LNCaP clone FGC (cell line): ENCODE measurements at regions not wholly inside any gene's neighbourhood (a gene's known extent, or its start where the extent isn't known, plus 50 kb on each side); places are given as distances from the start of the nearest gene placed in this dataset.

Experiments used
- DNase-seq: peaks from one replicate; pipeline ENCODE4 v3.0.0-alpha.2; 2011; ENCODE audit warnings: low read depth
- H3K4me3 ChIP-seq: 2 replicates; pipeline ENCODE4 v1.5.1; 2011; ENCODE audit warnings: mild to moderate bottlenecking, low read depth, low read length, control low read depth
- TF ChIP-seq, protein P1 (sequence below): IDR thresholded peaks from 2 replicates; pipeline ENCODE4 v1.5.1; 2012; ENCODE audit warnings: mild to moderate bottlenecking; ENCODE audit not compliant: control insufficient read depth, insufficient read depth; ENCODE audit errors: extremely low read depth

DNA sequence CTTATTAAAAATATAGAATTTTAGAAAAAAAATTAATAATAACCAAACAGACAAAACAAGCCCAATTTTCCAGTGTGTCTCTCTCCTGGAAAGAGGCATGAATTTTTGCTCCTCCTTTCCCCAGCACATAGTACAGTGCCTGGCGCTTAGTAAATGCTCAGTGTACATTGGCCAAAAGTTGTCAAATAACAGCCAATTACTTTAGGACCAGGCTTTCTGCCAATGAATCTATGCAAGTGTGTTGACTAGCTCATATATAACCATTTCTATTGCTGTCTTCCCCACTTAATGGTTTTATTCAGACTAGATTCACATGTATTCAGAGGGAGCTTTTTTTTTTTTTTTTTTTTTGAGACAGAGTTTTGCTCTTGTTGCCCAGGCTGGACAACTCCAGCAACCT is 120.1 kb upstream of the CD180 start:
- peak; percentile 13 for DNase-seq
- TF ChIP-seq, protein P1, sequence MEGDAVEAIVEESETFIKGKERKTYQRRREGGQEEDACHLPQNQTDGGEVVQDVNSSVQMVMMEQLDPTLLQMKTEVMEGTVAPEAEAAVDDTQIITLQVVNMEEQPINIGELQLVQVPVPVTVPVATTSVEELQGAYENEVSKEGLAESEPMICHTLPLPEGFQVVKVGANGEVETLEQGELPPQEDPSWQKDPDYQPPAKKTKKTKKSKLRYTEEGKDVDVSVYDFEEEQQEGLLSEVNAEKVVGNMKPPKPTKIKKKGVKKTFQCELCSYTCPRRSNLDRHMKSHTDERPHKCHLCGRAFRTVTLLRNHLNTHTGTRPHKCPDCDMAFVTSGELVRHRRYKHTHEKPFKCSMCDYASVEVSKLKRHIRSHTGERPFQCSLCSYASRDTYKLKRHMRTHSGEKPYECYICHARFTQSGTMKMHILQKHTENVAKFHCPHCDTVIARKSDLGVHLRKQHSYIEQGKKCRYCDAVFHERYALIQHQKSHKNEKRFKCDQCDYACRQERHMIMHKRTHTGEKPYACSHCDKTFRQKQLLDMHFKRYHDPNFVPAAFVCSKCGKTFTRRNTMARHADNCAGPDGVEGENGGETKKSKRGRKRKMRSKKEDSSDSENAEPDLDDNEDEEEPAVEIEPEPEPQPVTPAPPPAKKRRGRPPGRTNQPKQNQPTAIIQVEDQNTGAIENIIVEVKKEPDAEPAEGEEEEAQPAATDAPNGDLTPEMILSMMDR, result no peak
- H3K4me3 ChIP-seq, result no peak overlapping the region

- TF ChIP-seq, protein P1, result no peak
- no peak for DNase-seq
- no peak overlapping the region for H3K4me3 ChIP-seq
Observed at GRCh38 chr5:67315082-67315989, 118.7 kb upstream of the CD180 start.

GRCh38 chr5:67311701-67312100 is 115.1 kb upstream of the CD180 start:
- no peak for DNase-seq
- H3K4me3 ChIP-seq, result no peak overlapping the region
- TF ChIP-seq, protein P1, result no peak

- no peak for DNase-seq
- H3K4me3 ChIP-seq, result no peak overlapping the region
- TF ChIP-seq, protein P1, result no peak
Observed at GRCh38 chr5:67311208-67311607, 114.6 kb upstream of the CD180 start.

GRCh38 chr5:67310740-67311139 is 114.1 kb upstream of the CD180 start:
- TF ChIP-seq, protein P1, result no peak
- H3K4me3 ChIP-seq, result no peak overlapping the region
- DNase-seq, result no peak

- DNase-seq, result no peak
- no peak overlapping the region for H3K4me3 ChIP-seq
- TF ChIP-seq, protein P1, result no peak
Observed at GRCh38 chr5:67310169-67310568, 113.6 kb upstream of the CD180 start.
